Trophoblast cell (in vitro differentiated cells and primary cell): ENCODE measurements at regions not wholly inside any gene's neighbourhood (a gene's known extent, or its start where the extent isn't known, plus 50 kb on each side); places are given as distances from the start of the nearest gene placed in this dataset.

Source experiments
- DNase-seq, 2 donors: peaks; one replicate each; pipeline ENCODE4 v3.0.0-alpha.2; 2016
- H2AFZ ChIP-seq: 2 replicates; pipeline ENCODE4 v1.6.1; 2013; ENCODE audit warnings: low read length, moderate library complexity, mild to moderate bottlenecking; ENCODE audit not compliant: insufficient read depth, poor library complexity
- H2AK5ac ChIP-seq: 2 replicates; pipeline ENCODE4 v1.6.1; 2013; ENCODE audit warnings: mild to moderate bottlenecking, low read length
- H2BK120ac ChIP-seq: 2 replicates; pipeline ENCODE4 v1.6.1; 2013; ENCODE audit warnings: low read length, mild to moderate bottlenecking, moderate library complexity; ENCODE audit not compliant: insufficient read depth, poor library complexity
- H2BK12ac ChIP-seq: 2 replicates; pipeline ENCODE4 v1.6.1; 2013; ENCODE audit warnings: mild to moderate bottlenecking, low read length, moderate library complexity
- H2BK5ac ChIP-seq: 2 replicates; pipeline ENCODE4 v1.6.1; 2013; ENCODE audit warnings: low read length, low read depth, moderate library complexity, mild to moderate bottlenecking; ENCODE audit not compliant: poor library complexity
- H3K14ac ChIP-seq: 2 replicates; pipeline ENCODE4 v1.6.1; 2013; ENCODE audit warnings: mild to moderate bottlenecking, low read length
- H3K18ac ChIP-seq: 2 replicates; pipeline ENCODE4 v1.6.1; 2013; ENCODE audit warnings: mild to moderate bottlenecking, low read length
- H3K23ac ChIP-seq: 2 replicates; pipeline ENCODE4 v1.6.1; 2013; ENCODE audit warnings: low read length
- H3K27ac ChIP-seq: 2 replicates; pipeline ENCODE4 v1.5.1; 2013; ENCODE audit warnings: low read depth, mild to moderate bottlenecking, inconsistent platforms, low read length, moderate library complexity
- H3K27me3 ChIP-seq: 2 replicates; pipeline ENCODE4 v1.6.1; 2013; ENCODE audit warnings: inconsistent platforms, mild to moderate bottlenecking, low read length, moderate library complexity; ENCODE audit not compliant: insufficient read depth
- H3K36me3 ChIP-seq, 2 experiments: 1 replicate in 1 of 2; 2 replicates in 1 of 2; pipeline ENCODE4 v1.6.1; 2013; ENCODE audit warnings: low read length in 2 of 2, mild to moderate bottlenecking in 2 of 2, moderate library complexity in 1 of 2; ENCODE audit not compliant: insufficient read depth in 2 of 2, control insufficient read depth in 1 of 2
- H3K4ac ChIP-seq: 2 replicates; pipeline ENCODE4 v1.6.1; 2013; ENCODE audit warnings: low read depth, mild to moderate bottlenecking, low read length, moderate library complexity
- H3K4me1 ChIP-seq, 2 experiments: 1 replicate in 1 of 2; 2 replicates in 1 of 2; pipeline ENCODE4 v1.6.1; 2013; ENCODE audit warnings: low read length in 2 of 2, mild to moderate bottlenecking in 2 of 2, moderate library complexity in 1 of 2; ENCODE audit not compliant: insufficient read depth in 2 of 2, control insufficient read depth in 1 of 2
- H3K4me2 ChIP-seq: 2 replicates; pipeline ENCODE4 v1.6.1; 2013; ENCODE audit warnings: inconsistent platforms, mild to moderate bottlenecking, low read length, moderate library complexity
- H3K4me3 ChIP-seq: 2 replicates; pipeline ENCODE4 v1.5.1; 2013; ENCODE audit warnings: mild to moderate bottlenecking, low read depth, low read length, inconsistent platforms
- H3K79me1 ChIP-seq: one replicate; pipeline ENCODE4 v1.6.1; 2013; ENCODE audit warnings: low read length
- H3K79me2 ChIP-seq: 2 replicates; pipeline ENCODE4 v1.6.1; 2013; ENCODE audit warnings: low read length, mild to moderate bottlenecking; ENCODE audit not compliant: control insufficient read depth, insufficient read depth, poor library complexity
- H3K9ac ChIP-seq: 2 replicates; pipeline ENCODE4 v1.6.1; 2013; ENCODE audit warnings: mild to moderate bottlenecking, low read length
- H3K9me3 ChIP-seq: 2 replicates; pipeline ENCODE4 v1.6.1; 2013; ENCODE audit warnings: low read depth, mild to moderate bottlenecking, control low read depth, inconsistent platforms, low read length; ENCODE audit not compliant: insufficient read depth
- H4K12ac ChIP-seq: 2 replicates; pipeline ENCODE4 v1.6.1; 2013; ENCODE audit warnings: low read depth, mild to moderate bottlenecking, low read length, moderate library complexity
- H4K8ac ChIP-seq: 2 replicates; pipeline ENCODE4 v1.6.1; 2013; ENCODE audit warnings: low read depth, mild to moderate bottlenecking, low read length, moderate library complexity
- H4K91ac ChIP-seq: one replicate; pipeline ENCODE4 v1.6.1; 2013; ENCODE audit warnings: low read depth, mild to moderate bottlenecking, low read length, moderate library complexity
- WGBS: extraction: QIAGEN DNeasy Blood & Tissue Kit; methylation state at CpG from one replicate; pipeline ENCODE4 v1.1.7; 2013; ENCODE audit warnings: missing lambda C conversion rate; ENCODE audit not compliant: insufficient read length, insufficient coverage; ENCODE audit errors: extremely low coverage; 5-methylcytosine and 5-hydroxymethylcytosine counted together

GRCh38 chr3:159911664-159912037 is 77.0 kb upstream of the IL12A start:
- Histone ChIP-seq H3K4ac (no peak overlapping the region), H3K36me3 (no peaks in the 10 kb centered on the region), H3K4me1 (peaks cover 10 to 12% of the 10 kb centered on the region in 2 experiments), H3K79me2 (no peaks in the 10 kb centered on the region), H4K12ac (no peak overlapping the region), H3K4me3 (no peak overlapping the region), H4K91ac (no peak overlapping the region), H2BK5ac (no peak overlapping the region), H3K27ac (no peak overlapping the region), H3K27me3 (no peaks in the 10 kb centered on the region), H2AK5ac (no peak overlapping the region), H3K14ac (no peak overlapping the region), H3K4me2 (no peak overlapping the region), H3K23ac (no peak overlapping the region), H3K9ac (no peak overlapping the region), H2BK120ac (no peak overlapping the region), H3K18ac (no peak overlapping the region), H2AFZ (no peak overlapping the region), H2BK12ac (no peak overlapping the region), H4K8ac (no peak overlapping the region), H3K9me3 (no peaks in the 10 kb centered on the region), H3K79me1 (peaks cover 2% of the 10 kb centered on the region)
- no peak for DNase-seq
- no CpG with 5 or more reads among the region's 2 CpGs for WGBS

GRCh38 chr3:159913712-159914414 is 74.8 kb upstream of the IL12A start:
- H3K36me3 ChIP-seq: no peaks in the 10 kb centered on the region
- no peak for DNase-seq
- H4K91ac ChIP-seq: no peak overlapping the region
- no CpG with 5 or more reads among the region's 1 CpG for WGBS
- no peak overlapping the region for H3K23ac ChIP-seq
- H3K4ac ChIP-seq: no peak overlapping the region
- no peak overlapping the region for H3K4me2 ChIP-seq
- no peak overlapping the region for H3K4me3 ChIP-seq
- H3K4me1 ChIP-seq: peaks cover 10 to 12% of the 10 kb centered on the region in 2 experiments
- H3K14ac ChIP-seq: no peak overlapping the region
- no peak overlapping the region for H4K8ac ChIP-seq
- H3K79me1 ChIP-seq: peaks cover 2% of the 10 kb centered on the region
- no peaks in the 10 kb centered on the region for H3K79me2 ChIP-seq
- H3K9me3 ChIP-seq: peaks cover 2% of the 10 kb centered on the region
- no peak overlapping the region for H3K18ac ChIP-seq
- no peak overlapping the region for H2AK5ac ChIP-seq
- no peak overlapping the region for H3K9ac ChIP-seq
- no peak overlapping the region for H2AFZ ChIP-seq
- peak overlapping the region; percentile 67 for H3K27ac ChIP-seq
- H2BK120ac ChIP-seq: no peak overlapping the region
- H2BK12ac ChIP-seq: peak overlapping the region; percentile 65
- no peak overlapping the region for H4K12ac ChIP-seq
- peak overlapping the region; percentile 14 for H2BK5ac ChIP-seq
- H3K27me3 ChIP-seq: no peaks in the 10 kb centered on the region

GRCh38 chr3:159914426-159914825 is 74.2 kb upstream of the IL12A start:
- peaks cover 2% of the 10 kb centered on the region for H3K9me3 ChIP-seq
- peaks cover 10 to 12% of the 10 kb centered on the region in 2 experiments for H3K4me1 ChIP-seq
- no peak overlapping the region for H2AK5ac ChIP-seq
- H3K27ac ChIP-seq: peak overlapping the region; percentile 67
- H3K9ac ChIP-seq: no peak overlapping the region
- H3K79me2 ChIP-seq: no peaks in the 10 kb centered on the region
- no peak overlapping the region for H3K23ac ChIP-seq
- H2BK120ac ChIP-seq: no peak overlapping the region
- H3K27me3 ChIP-seq: no peaks in the 10 kb centered on the region
- H3K14ac ChIP-seq: no peak overlapping the region
- H4K12ac ChIP-seq: no peak overlapping the region
- no peak overlapping the region for H2BK12ac ChIP-seq
- no peak overlapping the region for H3K4ac ChIP-seq
- H3K4me3 ChIP-seq: no peak overlapping the region
- H2BK5ac ChIP-seq: peak overlapping the region; percentile 14
- DNase-seq: no peak
- no peak overlapping the region for H4K91ac ChIP-seq
- H4K8ac ChIP-seq: no peak overlapping the region
- no peaks in the 10 kb centered on the region for H3K36me3 ChIP-seq
- H3K79me1 ChIP-seq: peaks cover 2% of the 10 kb centered on the region
- no peak overlapping the region for H2AFZ ChIP-seq
- no CpG with 5 or more reads among the region's 3 CpGs for WGBS
- H3K18ac ChIP-seq: no peak overlapping the region
- no peak overlapping the region for H3K4me2 ChIP-seq

GRCh38 chr3:159916052-159916451 is 72.6 kb upstream of the IL12A start:
- Histone ChIP-seq H2BK12ac (no peak overlapping the region), H3K4me1 (peaks cover 10 to 12% of the 10 kb centered on the region in 2 experiments), H3K4ac (no peak overlapping the region), H3K9ac (no peak overlapping the region), H3K36me3 (no peaks in the 10 kb centered on the region), H3K27me3 (no peaks in the 10 kb centered on the region), H2BK120ac (no peak overlapping the region), H3K18ac (no peak overlapping the region), H4K8ac (no peak overlapping the region), H4K91ac (no peak overlapping the region), H3K4me2 (no peak overlapping the region), H2AK5ac (no peak overlapping the region), H4K12ac (no peak overlapping the region), H3K9me3 (peaks cover 2% of the 10 kb centered on the region), H3K79me1 (peaks cover 2% of the 10 kb centered on the region), H3K23ac (no peak overlapping the region), H2AFZ (no peak overlapping the region), H3K4me3 (no peak overlapping the region), H2BK5ac (no peak overlapping the region), H3K27ac (no peak overlapping the region), H3K14ac (no peak overlapping the region), H3K79me2 (no peaks in the 10 kb centered on the region)
- no peak for DNase-seq
- WGBS: no CpG with 5 or more reads among the region's 2 CpGs
